OCI-LY7 (cell line): ENCODE measurements at regions not wholly inside any gene's neighbourhood (a gene's known extent, or its start where the extent isn't known, plus 50 kb on each side); places are given as distances from the start of the nearest gene placed in this dataset.

ENCODE experiments used
- BruUV-seq: library from RNA; stranded (reverse); fragments of 400-500 nt; replicated peaks from 2 replicates; lab custom pipeline; 2021; lab: Mats Ljungman, UMichigan
- CTCF ChIA-PET: fragments of 300-600 bp; sonication (Branson Sonifier 250); formaldehyde crosslinking; loops from one replicate; lab custom pipeline; 2022; ENCODE audit warnings: antibody characterized with exemption; ENCODE audit not compliant: unreplicated experiment; lab: Charles Lee
- POLR2A ChIA-PET: fragments of 300-600 bp; sonication (Branson Sonifier 250); formaldehyde crosslinking; loops from one replicate; lab custom pipeline; 2022; ENCODE audit warnings: antibody characterized with exemption; lab: Charles Lee
- DNase-seq: peaks from one replicate; pipeline ENCODE4 v3.0.0-alpha.2; 2015; ENCODE audit warnings: low spot score
- H2AFZ ChIP-seq: fragments of 200-600 bp; sonication (generic), shearing (Covaris generic); 2 replicates; pipeline ENCODE4 v1.6.1; 2014; ENCODE audit warnings: mild to moderate bottlenecking, antibody characterized with exemption, low read length, moderate library complexity
- H3K27ac ChIP-seq: fragments of 200-600 bp; sonication (generic); 2 replicates; pipeline ENCODE4 v1.5.1; 2014; ENCODE audit warnings: mixed run types, low read depth, mild to moderate bottlenecking, moderate library complexity, low read length, inconsistent platforms; ENCODE audit not compliant: poor library complexity, severe bottlenecking
- H3K36me3 ChIP-seq: fragments of 200-600 bp; sonication (generic); 2 replicates; pipeline ENCODE4 v1.6.1; 2014; ENCODE audit warnings: mild to moderate bottlenecking, antibody characterized with exemption, low read length, moderate library complexity, mixed read lengths; ENCODE audit not compliant: insufficient read depth
- H3K4me1 ChIP-seq: fragments of 200-600 bp; sonication (generic); 2 replicates; pipeline ENCODE4 v1.5.1; 2014; ENCODE audit warnings: mild to moderate bottlenecking, low read length; ENCODE audit not compliant: insufficient read depth, poor library complexity, severe bottlenecking
- H3K4me2 ChIP-seq: fragments of 200-600 bp; sonication (generic); 2 replicates; pipeline ENCODE4 v1.6.1; 2014; ENCODE audit warnings: mild to moderate bottlenecking, low read length
- H3K4me3 ChIP-seq: fragments of 200-600 bp; sonication (generic); 2 replicates; pipeline ENCODE4 v1.5.1; 2014; ENCODE audit warnings: mild to moderate bottlenecking, low read depth, low read length; ENCODE audit not compliant: poor library complexity, severe bottlenecking
- H3K79me2 ChIP-seq: fragments of 200-600 bp; sonication (generic); 2 replicates; pipeline ENCODE4 v1.6.1; 2016; ENCODE audit warnings: low read depth, mild to moderate bottlenecking, low read length, moderate library complexity, mixed read lengths; ENCODE audit not compliant: insufficient read depth
- H3K9me2 ChIP-seq: fragments of 200-600 bp; sonication (generic); 2 replicates; pipeline ENCODE4 v1.6.1; 2016; ENCODE audit warnings: mild to moderate bottlenecking, low read length, mixed read lengths; ENCODE audit not compliant: insufficient read depth
- H3K9me3 ChIP-seq: fragments of 200-600 bp; sonication (generic); 2 replicates; pipeline ENCODE4 v1.6.1; 2014; ENCODE audit warnings: mild to moderate bottlenecking, mixed run types, low read length, mixed read lengths
- H4K20me1 ChIP-seq: fragments of 200-600 bp; sonication (generic); 2 replicates; pipeline ENCODE4 v1.6.1; 2014; ENCODE audit warnings: mild to moderate bottlenecking, antibody characterized with exemption, low read length, moderate library complexity, mixed read lengths; ENCODE audit not compliant: insufficient read depth
- CTCF ChIP-seq: fragments of 200-600 bp; sonication (generic); conservative IDR thresholded peaks from 2 replicates; pipeline ENCODE4 v1.5.1; 2014; ENCODE audit warnings: mild to moderate bottlenecking, antibody characterized with exemption, low read length, moderate library complexity, mixed read lengths
- EZH2phosphoT487 ChIP-seq: fragments of 200-600 bp; sonication (generic); IDR thresholded peaks from 2 replicates; pipeline ENCODE4 v1.6.1; 2018; ENCODE audit warnings: low read depth, borderline replicate concordance, mild to moderate bottlenecking, mixed run types, antibody characterized with exemption, low read length, moderate library complexity, mixed read lengths
- intact Hi-C: fragments of 100-400 bp; cut with micrococcal nuclease; formaldehyde crosslinking; loops from one replicate; pipeline ENCODE4 v1.10.0; 2022; ENCODE audit not compliant: unreplicated experiment

GRCh38 chr6:108785653-108786052, 62.6 kb upstream of the ARMC2 start:
- Histone ChIP-seq H4K20me1 (no peaks in the 10 kb centered on the region), H3K36me3 (no peaks in the 10 kb centered on the region), H3K9me2 (no peaks in the 10 kb centered on the region), H2AFZ (no peak overlapping the region), H3K4me3 (no peak overlapping the region), H3K4me1 (peaks cover 5% of the 10 kb centered on the region), H3K79me2 (no peaks in the 10 kb centered on the region), H3K27ac (no peak overlapping the region), H3K9me3 (no peaks in the 10 kb centered on the region), H3K4me2 (no peak overlapping the region)
- TF ChIP-seq CTCF, result no peak
- no peak for TF ChIP-seq EZH2phosphoT487
- DNase-seq, result no peak
- intact Hi-C loops, result no loop called here
- CTCF ChIA-PET, result interaction anchor here (0.6 kb wide), 1 partner anchor 197 kb away, joined by 3 read pairs; no protein-coding TSS in a partner anchor
- BruUV-seq, result no TSS peak
- POLR2A ChIA-PET, result interaction anchor here (0.6 to 1.1 kb wide), 4 partner anchors 51 to 1722 kb away, joined by 3 to 6 read pairs (median 5); no protein-coding TSS in a partner anchor

GRCh38 chr6:108788416-108788815, 59.8 kb upstream of the ARMC2 start:
- CTCF ChIA-PET, result no interaction called here
- Histone ChIP-seq H3K4me1 (no peaks in the 10 kb centered on the region), H4K20me1 (no peaks in the 10 kb centered on the region), H3K9me3 (no peaks in the 10 kb centered on the region), H3K4me3 (no peak overlapping the region), H3K9me2 (no peaks in the 10 kb centered on the region), H3K4me2 (no peak overlapping the region), H3K36me3 (no peaks in the 10 kb centered on the region), H2AFZ (no peak overlapping the region), H3K79me2 (no peaks in the 10 kb centered on the region), H3K27ac (no peak overlapping the region)
- intact Hi-C loops, result no loop called here
- DNase-seq, result no peak
- BruUV-seq, result no TSS peak
- POLR2A ChIA-PET, result interaction anchor here (1.4 kb wide), 1 partner anchor 246 kb away, joined by 4 read pairs; no protein-coding TSS in a partner anchor
- TF ChIP-seq EZH2phosphoT487 (no peak), CTCF (no peak)

- H3K4me3 ChIP-seq, result no peak overlapping the region
- CTCF ChIA-PET, result no interaction called here
These were observed 58.7 kb upstream of the ARMC2 start for GRCh38 chr6:108789475-108789874.

More at GRCh38 chr6:108789475-108789874, 58.7 kb upstream of the ARMC2 start:
- Histone ChIP-seq H3K27ac (no peak overlapping the region), H4K20me1 (no peaks in the 10 kb centered on the region), H3K4me1 (no peaks in the 10 kb centered on the region), H3K9me2 (no peaks in the 10 kb centered on the region), H2AFZ (no peak overlapping the region), H3K9me3 (no peaks in the 10 kb centered on the region), H3K4me2 (no peak overlapping the region), H3K36me3 (no peaks in the 10 kb centered on the region), H3K79me2 (no peaks in the 10 kb centered on the region)
- intact Hi-C loops, result no loop called here
- DNase-seq, result no peak
- POLR2A ChIA-PET, result no interaction called here
- no TSS peak for BruUV-seq
- TF ChIP-seq EZH2phosphoT487, result no peak
- no peak for TF ChIP-seq CTCF
